ENCODE measurements at regions not wholly inside any gene's neighbourhood (a gene's known extent, or its start where the extent isn't known, plus 50 kb on each side); places are given as distances from the start of the nearest gene placed in this dataset.
"Not testable (repeated sequence)": the region's sequence is repeated elsewhere in the genome, so short reads cannot be mapped to it uniquely, and the experiment has no call there.

DNA sequence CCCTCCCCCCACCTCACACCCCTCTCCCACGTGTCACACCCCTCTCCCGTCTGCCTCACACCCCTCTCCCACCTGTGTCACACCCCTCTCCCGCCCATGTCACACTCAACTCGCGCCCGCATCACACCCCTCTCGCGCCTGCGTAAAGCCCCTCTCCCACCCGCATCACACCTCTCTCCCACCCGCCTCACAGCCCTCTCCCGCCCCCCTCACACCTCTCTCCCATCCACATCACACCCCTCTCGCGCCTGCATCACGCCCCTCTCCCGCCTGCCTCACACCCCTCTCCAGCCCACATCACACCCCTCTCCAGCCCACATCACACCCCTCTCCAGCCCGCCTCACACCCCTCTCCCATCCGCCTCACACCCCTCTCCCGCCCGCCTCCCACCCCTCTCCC, 173.5 kb upstream of the FOXD4L5 start (continued):
- TF ChIP-seq KLF5 (IDR thresholded peaks at IDR 0.05; ENCODE audit: partially characterized antibody) = no peak
- TF ChIP-seq, protein P1, sequence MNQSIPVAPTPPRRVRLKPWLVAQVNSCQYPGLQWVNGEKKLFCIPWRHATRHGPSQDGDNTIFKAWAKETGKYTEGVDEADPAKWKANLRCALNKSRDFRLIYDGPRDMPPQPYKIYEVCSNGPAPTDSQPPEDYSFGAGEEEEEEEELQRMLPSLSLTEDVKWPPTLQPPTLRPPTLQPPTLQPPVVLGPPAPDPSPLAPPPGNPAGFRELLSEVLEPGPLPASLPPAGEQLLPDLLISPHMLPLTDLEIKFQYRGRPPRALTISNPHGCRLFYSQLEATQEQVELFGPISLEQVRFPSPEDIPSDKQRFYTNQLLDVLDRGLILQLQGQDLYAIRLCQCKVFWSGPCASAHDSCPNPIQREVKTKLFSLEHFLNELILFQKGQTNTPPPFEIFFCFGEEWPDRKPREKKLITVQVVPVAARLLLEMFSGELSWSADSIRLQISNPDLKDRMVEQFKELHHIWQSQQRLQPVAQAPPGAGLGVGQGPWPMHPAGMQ (IDR thresholded peaks at IDR 0.05; ENCODE audit: borderline replicate concordance) = no peak

GRCh38 chr9:65456991-65457390, 172.0 kb upstream of the FOXD4L5 start:
- intact Hi-C loops (cut with micrococcal nuclease; ENCODE audit: unreplicated experiment); H3K9ac ChIP-seq (ENCODE audit: control insufficient read depth, insufficient read depth, low read length); H3K4me1 ChIP-seq (ENCODE audit: control insufficient read depth, insufficient read depth, low read length); in situ Hi-C loops (cut with MboI); POLR2A ChIA-PET; H3K9me3 ChIP-seq (replicated peaks; ENCODE audit: control insufficient read depth, insufficient read depth, low read length); RAD21 ChIA-PET (ENCODE audit: unreplicated experiment); ATAC-seq; CTCF ChIA-PET; SMC1A ChIA-PET (ENCODE audit: uncharacterized antibody, unreplicated experiment); DNase-seq (ENCODE audit: low read depth, low spot score); H2AFZ ChIP-seq (ENCODE audit: control insufficient read depth, low read depth, low read length); FAIRE-seq; H3K4me3 ChIP-seq; H3K27ac ChIP-seq (ENCODE audit: control insufficient read depth, insufficient read depth); H3K27me3 ChIP-seq (replicated peaks in 1 of 2; ENCODE audit: control insufficient read depth in 2 of 2, insufficient read depth in 2 of 2, low read length in 1 of 2); H3K4me2 ChIP-seq (ENCODE audit: control insufficient read depth, insufficient read depth); H3K79me2 ChIP-seq (ENCODE audit: control insufficient read depth, insufficient read depth, low read length); H3K36me3 ChIP-seq (ENCODE audit: control insufficient read depth in 2 of 2, insufficient read depth in 2 of 2, low read length in 1 of 2); H4K20me1 ChIP-seq (ENCODE audit: control insufficient read depth, insufficient read depth); BruUV-seq (replicated peaks): not testable (repeated sequence)
- 90% methylated on average over 18 of the region's 18 CpGs for WGBS (ENCODE audit: insufficient coverage, insufficient replicate concordance, low lambda C conversion rate, missing lambda C conversion rate)

- H3K27ac ChIP-seq (ENCODE audit: control insufficient read depth, insufficient read depth); H2AFZ ChIP-seq (ENCODE audit: control insufficient read depth, low read depth, low read length); H3K9me3 ChIP-seq (replicated peaks; ENCODE audit: control insufficient read depth, insufficient read depth, low read length); H3K4me2 ChIP-seq (ENCODE audit: control insufficient read depth, insufficient read depth); CTCF ChIA-PET; BruUV-seq (replicated peaks); H4K20me1 ChIP-seq (ENCODE audit: control insufficient read depth, insufficient read depth); H3K4me1 ChIP-seq (ENCODE audit: control insufficient read depth, insufficient read depth, low read length); H3K36me3 ChIP-seq (ENCODE audit: control insufficient read depth in 2 of 2, insufficient read depth in 2 of 2, low read length in 1 of 2); ATAC-seq; FAIRE-seq; H3K4me3 ChIP-seq; POLR2A ChIA-PET; H3K79me2 ChIP-seq (ENCODE audit: control insufficient read depth, insufficient read depth, low read length); in situ Hi-C loops (cut with MboI); SMC1A ChIA-PET (ENCODE audit: uncharacterized antibody, unreplicated experiment); DNase-seq (ENCODE audit: low read depth, low spot score); H3K9ac ChIP-seq (ENCODE audit: control insufficient read depth, insufficient read depth, low read length); H3K27me3 ChIP-seq (replicated peaks in 1 of 2; ENCODE audit: control insufficient read depth in 2 of 2, insufficient read depth in 2 of 2, low read length in 1 of 2); intact Hi-C loops (cut with micrococcal nuclease; ENCODE audit: unreplicated experiment); RAD21 ChIA-PET (ENCODE audit: unreplicated experiment): not testable (repeated sequence)
- WGBS (ENCODE audit: insufficient coverage, insufficient replicate concordance, low lambda C conversion rate, missing lambda C conversion rate) = 27% methylated on average over 10 of the region's 18 CpGs
These were observed 171.0 kb upstream of the FOXD4L5 start for GRCh38 chr9:65455751-65456647.

- H3K27me3 ChIP-seq (replicated peaks in 1 of 2; ENCODE audit: control insufficient read depth in 2 of 2, insufficient read depth in 2 of 2, low read length in 1 of 2); H3K4me2 ChIP-seq (ENCODE audit: control insufficient read depth, insufficient read depth); POLR2A ChIA-PET; in situ Hi-C loops (cut with MboI); H3K27ac ChIP-seq (ENCODE audit: control insufficient read depth, insufficient read depth); DNase-seq (ENCODE audit: low read depth, low spot score); RAD21 ChIA-PET (ENCODE audit: unreplicated experiment); FAIRE-seq; CTCF ChIA-PET; intact Hi-C loops (cut with micrococcal nuclease; ENCODE audit: unreplicated experiment); H3K79me2 ChIP-seq (ENCODE audit: control insufficient read depth, insufficient read depth, low read length); H2AFZ ChIP-seq (ENCODE audit: control insufficient read depth, low read depth, low read length); ATAC-seq; H3K9me3 ChIP-seq (replicated peaks; ENCODE audit: control insufficient read depth, insufficient read depth, low read length); H4K20me1 ChIP-seq (ENCODE audit: control insufficient read depth, insufficient read depth); SMC1A ChIA-PET (ENCODE audit: uncharacterized antibody, unreplicated experiment); H3K4me3 ChIP-seq; H3K36me3 ChIP-seq (ENCODE audit: control insufficient read depth in 2 of 2, insufficient read depth in 2 of 2, low read length in 1 of 2); H3K9ac ChIP-seq (ENCODE audit: control insufficient read depth, insufficient read depth, low read length); H3K4me1 ChIP-seq (ENCODE audit: control insufficient read depth, insufficient read depth, low read length); BruUV-seq (replicated peaks): not testable (repeated sequence)
- WGBS (ENCODE audit: insufficient coverage, insufficient replicate concordance, low lambda C conversion rate, missing lambda C conversion rate) = 24% methylated on average over 13 of the region's 13 CpGs
These were observed 170.1 kb upstream of the FOXD4L5 start for GRCh38 chr9:65455136-65455535.

Data from GM12878 (cell line).